Neural cell (in vitro differentiated cells): ENCODE measurements at regions not wholly inside any gene's neighbourhood (a gene's known extent, or its start where the extent isn't known, plus 50 kb on each side); places are given as distances from the start of the nearest gene placed in this dataset.

Experiments
- EP300 ChIP-seq: fragments of 450-650 bp; conservative IDR thresholded peaks from 2 replicates; pipeline ENCODE4 v1.6.1; 2014; ENCODE audit warnings: antibody characterized with exemption, mild to moderate bottlenecking, moderate library complexity; ENCODE audit not compliant: poor library complexity, severe bottlenecking
- EZH2 ChIP-seq: fragments of 200-600, 300-800 bp; shearing (Covaris generic), sonication (generic); IDR thresholded peaks from 2 replicates; pipeline ENCODE4 v1.6.1; 2014; ENCODE audit warnings: antibody characterized with exemption, low read length, borderline replicate concordance, mild to moderate bottlenecking; ENCODE audit not compliant: insufficient read depth, poor library complexity, severe bottlenecking
- MXI1 ChIP-seq: fragments of 450-650 bp; conservative IDR thresholded peaks from 2 replicates; pipeline ENCODE4 v1.6.1; 2014; ENCODE audit warnings: antibody characterized with exemption, mild to moderate bottlenecking; ENCODE audit not compliant: poor library complexity, severe bottlenecking
- POLR2AphosphoS5 ChIP-seq: IDR thresholded peaks from 2 replicates; pipeline ENCODE4 v1.6.1; 2012
- RAD21 ChIP-seq: fragments of 450-650 bp; conservative IDR thresholded peaks from 2 replicates; pipeline ENCODE4 v1.6.1; 2014; ENCODE audit warnings: antibody characterized with exemption, mild to moderate bottlenecking, moderate library complexity
- REST ChIP-seq: IDR thresholded peaks from 2 replicates; pipeline ENCODE4 v1.6.1; 2012; ENCODE audit warnings: borderline replicate concordance
- TAF1 ChIP-seq: IDR thresholded peaks from 2 replicates; pipeline ENCODE4 v1.6.1; 2012; ENCODE audit warnings: low read depth
- TF ChIP-seq, protein P1 (sequence below): fragments of 450-650 bp; IDR thresholded peaks from 2 replicates; pipeline ENCODE4 v1.5.1; 2014; ENCODE audit warnings: antibody characterized with exemption, mild to moderate bottlenecking, moderate library complexity; ENCODE audit not compliant: poor library complexity, severe bottlenecking

GRCh38 chr13:44730099-44730498 lies 154.0 kb upstream of the TSC22D1 start:
- TF ChIP-seq, protein P1, sequence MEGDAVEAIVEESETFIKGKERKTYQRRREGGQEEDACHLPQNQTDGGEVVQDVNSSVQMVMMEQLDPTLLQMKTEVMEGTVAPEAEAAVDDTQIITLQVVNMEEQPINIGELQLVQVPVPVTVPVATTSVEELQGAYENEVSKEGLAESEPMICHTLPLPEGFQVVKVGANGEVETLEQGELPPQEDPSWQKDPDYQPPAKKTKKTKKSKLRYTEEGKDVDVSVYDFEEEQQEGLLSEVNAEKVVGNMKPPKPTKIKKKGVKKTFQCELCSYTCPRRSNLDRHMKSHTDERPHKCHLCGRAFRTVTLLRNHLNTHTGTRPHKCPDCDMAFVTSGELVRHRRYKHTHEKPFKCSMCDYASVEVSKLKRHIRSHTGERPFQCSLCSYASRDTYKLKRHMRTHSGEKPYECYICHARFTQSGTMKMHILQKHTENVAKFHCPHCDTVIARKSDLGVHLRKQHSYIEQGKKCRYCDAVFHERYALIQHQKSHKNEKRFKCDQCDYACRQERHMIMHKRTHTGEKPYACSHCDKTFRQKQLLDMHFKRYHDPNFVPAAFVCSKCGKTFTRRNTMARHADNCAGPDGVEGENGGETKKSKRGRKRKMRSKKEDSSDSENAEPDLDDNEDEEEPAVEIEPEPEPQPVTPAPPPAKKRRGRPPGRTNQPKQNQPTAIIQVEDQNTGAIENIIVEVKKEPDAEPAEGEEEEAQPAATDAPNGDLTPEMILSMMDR: no peak
- no peak for TF ChIP-seq POLR2AphosphoS5
- no peak for TF ChIP-seq MXI1
- no peak for TF ChIP-seq EZH2
- no peak for TF ChIP-seq EP300
- TF ChIP-seq RAD21: no peak
- no peak for TF ChIP-seq REST
- TF ChIP-seq TAF1: no peak
